Activated CD4-positive, CD25-positive, alpha-beta regulatory T cell (primary cell): ENCODE measurements at regions not wholly inside any gene's neighbourhood (a gene's known extent, or its start where the extent isn't known, plus 50 kb on each side); places are given as distances from the start of the nearest gene placed in this dataset.
"Not testable (repeated sequence)": the region's sequence is repeated elsewhere in the genome, so short reads cannot be mapped to it uniquely, and the experiment has no call there.

Source experiments
- DNase-seq, 4 experiments: peaks; one replicate each; lab custom pipeline; 2025; lab: John Stamatoyannopoulos, UW

GRCh38 chr2:219832904-219833303 lies 205.5 kb downstream of the SLC4A3 start:
- DNase-seq, result no peak

- DNase-seq, result no peak
Observed at GRCh38 chr2:219835493-219835892, 208.1 kb downstream of the SLC4A3 start.

GRCh38 chr2:219836647-219837177 lies 209.3 kb downstream of the SLC4A3 start:
- DNase-seq, result no peak

GRCh38 chr2:219844401-219845091 lies 217.1 kb downstream of the SLC4A3 start:
- DNase-seq, result no peak

- no peak for DNase-seq
Observed at GRCh38 chr2:219848882-219849281, 221.5 kb downstream of the SLC4A3 start.

- DNase-seq, result no peak
Observed at GRCh38 chr2:219851169-219851568, 223.7 kb downstream of the SLC4A3 start.

- no peak for DNase-seq
Observed at GRCh38 chr2:219851801-219852481, 224.5 kb downstream of the SLC4A3 start.

GRCh38 chr2:219852626-219853025 lies 225.2 kb downstream of the SLC4A3 start:
- DNase-seq, result no peak

- no peak for DNase-seq
Observed at GRCh38 chr2:219856602-219857001, 229.2 kb downstream of the SLC4A3 start.

- DNase-seq, result no peak
Observed at GRCh38 chr2:219857751-219858150, 230.3 kb downstream of the SLC4A3 start.

GRCh38 chr2:219861307-219861706 lies 233.9 kb downstream of the SLC4A3 start:
- DNase-seq, result no peak

GRCh38 chr2:219864154-219864553 lies 236.7 kb downstream of the SLC4A3 start:
- DNase-seq, result no peak

GRCh38 chr2:219868635-219869034 lies 241.2 kb downstream of the SLC4A3 start:
- no peak for DNase-seq

GRCh38 chr2:219870041-219870440 lies 242.6 kb downstream of the SLC4A3 start:
- DNase-seq, result no peak

- no peak for DNase-seq
Observed at GRCh38 chr2:219871351-219871750, 243.9 kb downstream of the SLC4A3 start.

GRCh38 chr2:219875036-219875435 lies 247.6 kb downstream of the SLC4A3 start:
- no peak for DNase-seq

- DNase-seq, result not testable (repeated sequence)
Observed at GRCh38 chr2:219875986-219876385, 248.6 kb downstream of the SLC4A3 start.

GRCh38 chr2:219876931-219877330 lies 249.5 kb downstream of the SLC4A3 start:
- DNase-seq, result no peak

GRCh38 chr2:219877728-219878127 lies 250.3 kb downstream of the SLC4A3 start:
- DNase-seq, result no peak

- no peak for DNase-seq
Observed at GRCh38 chr2:219878516-219878915, 251.1 kb downstream of the SLC4A3 start.

GRCh38 chr2:219881851-219882250 lies 254.4 kb downstream of the SLC4A3 start:
- no peak for DNase-seq

- no peak for DNase-seq
Observed at GRCh38 chr2:219886615-219887014, 259.2 kb downstream of the SLC4A3 start.

- DNase-seq, result no peak
Observed at GRCh38 chr2:219887870-219888269, 260.4 kb downstream of the SLC4A3 start.
